KG1 (cell line): ENCODE measurements at regions not wholly inside any gene's neighbourhood (a gene's known extent, or its start where the extent isn't known, plus 50 kb on each side); places are given as distances from the start of the nearest gene placed in this dataset.
"Not testable (repeated sequence)": the region's sequence is repeated elsewhere in the genome, so short reads cannot be mapped to it uniquely, and the experiment has no call there.

Experiments
- DNase-seq: peaks from one replicate; lab custom pipeline; 2025; lab: John Stamatoyannopoulos, UW

DNA sequence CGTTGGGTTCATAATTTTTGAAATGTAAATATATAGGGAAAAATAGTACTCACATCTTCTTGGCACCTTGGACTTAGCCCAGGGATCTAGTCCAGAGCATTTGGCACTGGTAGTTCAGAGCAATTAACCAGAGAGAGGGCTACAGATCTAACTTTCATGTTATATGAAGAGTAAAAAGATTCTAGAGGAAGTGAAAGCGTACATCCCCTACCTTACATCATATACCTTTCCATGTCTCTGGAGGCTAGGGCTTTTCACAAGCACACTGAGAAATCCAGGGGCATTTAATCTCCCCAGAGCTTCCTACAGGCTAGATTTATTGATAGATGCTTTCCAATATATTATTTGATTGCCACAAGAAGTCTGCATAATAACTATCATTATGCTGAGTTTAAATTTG lies 687.5 kb upstream of the FBXO33 start:
- DNase-seq, result no peak

DNA sequence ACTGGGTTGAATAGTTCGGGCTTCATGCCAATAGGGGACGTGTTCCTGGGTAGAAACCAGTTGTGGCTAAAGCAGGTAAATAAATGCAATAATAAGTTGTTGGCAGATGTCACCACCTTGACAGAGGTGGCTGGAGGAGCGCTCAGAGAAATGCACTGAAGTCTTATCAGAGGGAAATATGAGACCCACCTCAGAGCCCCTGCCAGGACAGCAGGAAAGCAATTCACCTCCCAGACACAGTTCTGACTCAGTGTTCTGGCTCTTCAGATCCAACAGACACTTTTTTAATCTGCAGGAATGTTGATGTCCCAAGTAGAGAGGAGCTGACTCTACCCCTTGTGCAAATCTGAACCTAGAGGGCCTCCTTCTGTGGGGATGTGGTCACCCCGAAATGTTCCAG lies 687.1 kb upstream of the FBXO33 start:
- DNase-seq, result no peak

DNA sequence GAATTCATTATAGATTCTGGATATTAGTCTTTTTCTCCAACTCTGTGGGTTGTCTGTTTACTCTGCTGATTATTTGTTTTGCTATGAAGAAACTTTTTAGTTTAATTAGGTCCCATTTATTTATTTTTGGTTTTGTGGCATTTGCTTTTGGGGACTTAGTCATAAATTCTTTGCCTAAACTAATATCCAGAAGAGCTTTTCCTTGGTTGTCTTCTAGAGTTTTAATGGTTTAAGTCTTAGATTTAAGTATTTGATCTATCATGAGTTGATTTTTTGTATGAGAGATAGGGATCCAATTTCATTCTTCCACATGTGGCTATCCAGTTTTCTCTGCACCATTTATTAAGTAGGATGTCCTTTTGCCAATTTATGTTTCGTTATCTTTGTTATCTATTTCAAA lies 683.4 kb upstream of the FBXO33 start:
- no peak for DNase-seq

DNA sequence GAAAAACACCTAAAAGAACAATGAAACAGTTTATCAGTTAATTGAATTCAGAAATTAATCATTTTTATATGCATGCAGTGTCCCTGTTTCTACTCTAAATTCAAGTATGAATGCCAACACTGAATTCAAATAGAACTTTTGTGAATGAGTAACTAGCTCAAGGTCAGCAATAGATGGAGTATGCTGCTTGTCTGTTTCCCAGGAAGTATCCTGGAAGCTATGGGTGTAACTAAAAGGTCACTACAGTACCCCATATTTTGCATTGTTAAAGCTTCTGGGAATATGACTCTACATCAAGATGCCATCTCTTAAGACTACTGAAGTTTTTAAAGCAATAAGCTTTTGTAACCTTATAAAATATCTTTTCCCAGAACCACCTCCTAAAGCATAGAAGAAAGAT lies 681.4 kb upstream of the FBXO33 start:
- no peak for DNase-seq

DNA sequence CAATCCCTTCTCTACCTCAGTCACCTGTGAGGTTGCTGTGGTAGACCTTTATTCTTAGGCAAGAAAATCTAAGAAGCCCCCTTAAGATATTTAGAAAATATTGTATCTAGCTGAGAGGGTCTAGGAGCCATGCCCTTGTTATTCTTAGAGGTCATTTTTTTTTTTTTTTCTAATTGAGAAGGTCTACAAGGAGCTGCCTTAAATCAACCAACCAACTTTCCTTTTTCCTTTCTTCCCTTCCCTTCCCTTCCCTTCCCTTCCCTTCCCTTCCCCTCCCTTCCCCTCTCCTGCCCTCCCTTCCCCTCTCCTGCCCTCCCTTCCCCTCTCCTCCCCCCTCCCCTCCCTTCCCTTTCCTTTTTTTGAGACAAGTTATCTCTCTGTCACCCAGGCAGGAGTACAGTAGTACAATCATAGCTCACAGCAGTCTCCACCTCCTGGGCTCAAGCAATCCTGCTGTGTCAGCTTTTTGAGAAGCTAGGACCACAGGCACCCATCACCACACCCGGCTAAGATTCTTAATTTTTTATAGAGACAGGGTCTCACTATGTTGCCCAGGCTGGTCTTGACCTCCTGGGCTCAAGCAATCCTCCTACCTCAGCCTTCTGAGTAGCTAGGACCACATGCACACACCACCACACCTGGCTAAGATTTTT lies 668.4 kb upstream of the FBXO33 start:
- DNase-seq, result no peak

DNA sequence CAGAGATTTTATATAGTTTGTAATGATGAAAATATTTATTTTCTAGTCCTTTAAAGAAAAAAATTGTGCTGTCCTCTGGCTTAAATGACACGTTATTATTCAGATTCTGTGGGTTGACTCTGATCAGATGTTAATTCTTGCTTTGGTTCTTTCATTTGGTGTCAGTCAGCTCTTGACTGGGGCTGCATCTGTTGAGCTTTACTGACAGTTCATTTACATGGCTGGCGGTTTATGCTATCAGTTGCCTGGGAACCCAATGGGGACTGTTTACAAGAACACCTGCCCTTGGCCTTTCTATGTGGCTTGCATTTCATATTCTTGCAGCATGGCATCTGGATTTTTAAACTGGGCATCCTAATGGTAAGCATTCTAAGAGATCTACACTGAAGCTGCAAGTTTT lies 667.1 kb upstream of the FBXO33 start:
- no peak for DNase-seq

DNA sequence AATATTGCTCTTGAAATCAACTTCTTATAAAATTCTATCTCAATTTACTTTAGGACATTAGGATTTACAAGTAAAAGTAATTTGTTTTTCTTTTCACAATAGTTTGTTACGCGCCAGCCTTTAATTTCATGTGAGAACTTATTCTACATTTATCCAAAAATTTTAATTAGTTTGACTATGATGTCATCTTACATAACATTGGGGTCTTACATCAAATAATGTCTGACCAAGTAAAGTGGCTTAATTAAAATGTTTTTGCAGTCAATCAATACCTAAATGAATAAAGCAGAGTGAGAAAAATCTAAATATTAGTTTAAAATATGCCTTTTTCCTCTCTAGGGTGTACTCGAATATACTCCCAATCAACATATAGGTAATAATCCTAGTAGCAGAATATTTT lies 666.2 kb upstream of the FBXO33 start:
- DNase-seq, result no peak

DNA sequence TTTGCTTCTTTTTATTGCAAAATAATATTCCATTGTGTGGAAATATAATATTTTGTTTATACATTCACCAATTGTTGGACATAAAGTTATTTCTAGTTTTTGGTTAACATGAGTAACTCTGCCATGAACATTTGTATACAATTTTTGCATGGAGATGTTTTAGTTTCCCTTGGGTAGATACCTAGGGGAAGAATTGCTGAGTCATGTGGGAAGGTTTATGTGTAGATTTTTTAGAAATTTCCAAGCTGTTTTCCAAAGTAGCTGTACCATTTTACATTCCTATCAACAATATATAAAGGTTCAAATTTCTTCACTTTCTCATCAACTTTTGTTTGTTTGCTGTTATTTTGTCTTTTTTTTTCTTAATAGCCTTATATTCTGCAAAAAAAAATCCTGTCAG lies 664.7 kb upstream of the FBXO33 start:
- DNase-seq, result no peak

DNA sequence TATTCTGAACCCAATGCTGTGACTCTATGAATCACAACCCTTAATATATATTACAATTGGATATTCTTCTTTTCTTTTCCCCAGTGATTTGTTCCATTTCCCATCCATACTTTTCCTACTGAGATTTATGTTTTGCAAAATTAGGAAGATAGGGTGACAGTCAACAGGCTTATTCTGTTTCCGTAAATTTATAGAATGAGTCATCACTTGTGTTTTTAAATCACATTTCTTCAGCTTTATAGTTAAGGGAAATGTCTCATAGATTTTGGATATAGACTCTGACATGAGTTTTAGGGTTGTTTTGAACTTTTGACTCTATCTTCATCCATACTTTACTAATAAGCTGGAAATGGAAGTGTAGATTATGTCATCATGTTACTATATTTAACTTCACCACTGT lies 661.6 kb upstream of the FBXO33 start:
- DNase-seq, result no peak

DNA sequence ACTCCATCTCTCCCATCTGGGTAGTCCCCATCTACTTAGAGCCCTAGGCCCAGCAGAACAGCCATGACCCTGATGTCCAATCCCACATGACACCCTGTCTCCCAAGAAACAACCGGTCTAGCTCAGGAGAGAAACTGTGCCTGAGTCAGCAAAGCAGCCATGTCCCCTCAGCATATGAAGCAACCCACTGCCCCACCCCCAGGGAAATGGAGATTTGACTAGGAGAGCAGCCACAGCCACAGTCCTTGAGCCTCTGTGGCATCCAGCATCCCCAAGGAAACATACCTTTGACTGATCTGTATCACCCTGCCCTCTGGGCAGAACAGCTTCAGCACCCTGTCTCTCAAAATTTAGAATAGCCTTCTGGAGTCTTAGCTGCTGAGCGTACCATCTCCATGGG lies 641.9 kb upstream of the FBXO33 start:
- DNase-seq, result no peak

DNA sequence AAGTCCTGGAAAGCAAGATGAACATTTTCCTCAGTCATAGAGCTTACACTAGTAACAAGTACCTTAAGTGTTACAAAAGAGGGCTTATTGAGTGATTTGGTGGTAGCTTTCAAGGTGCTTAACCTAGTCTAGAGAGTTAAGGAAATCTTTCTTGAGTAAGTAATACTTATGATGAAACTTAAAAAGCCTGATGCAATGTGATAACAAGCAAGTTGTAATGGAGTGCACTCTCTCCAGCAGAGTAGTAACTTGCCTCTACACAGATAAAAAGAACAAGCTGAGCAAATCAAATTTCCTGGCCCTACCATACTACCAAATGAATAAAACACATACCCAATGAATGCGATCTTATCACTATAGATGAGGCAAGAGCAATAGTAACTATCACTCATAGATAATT lies 639.9 kb upstream of the FBXO33 start:
- DNase-seq, result no peak

DNA sequence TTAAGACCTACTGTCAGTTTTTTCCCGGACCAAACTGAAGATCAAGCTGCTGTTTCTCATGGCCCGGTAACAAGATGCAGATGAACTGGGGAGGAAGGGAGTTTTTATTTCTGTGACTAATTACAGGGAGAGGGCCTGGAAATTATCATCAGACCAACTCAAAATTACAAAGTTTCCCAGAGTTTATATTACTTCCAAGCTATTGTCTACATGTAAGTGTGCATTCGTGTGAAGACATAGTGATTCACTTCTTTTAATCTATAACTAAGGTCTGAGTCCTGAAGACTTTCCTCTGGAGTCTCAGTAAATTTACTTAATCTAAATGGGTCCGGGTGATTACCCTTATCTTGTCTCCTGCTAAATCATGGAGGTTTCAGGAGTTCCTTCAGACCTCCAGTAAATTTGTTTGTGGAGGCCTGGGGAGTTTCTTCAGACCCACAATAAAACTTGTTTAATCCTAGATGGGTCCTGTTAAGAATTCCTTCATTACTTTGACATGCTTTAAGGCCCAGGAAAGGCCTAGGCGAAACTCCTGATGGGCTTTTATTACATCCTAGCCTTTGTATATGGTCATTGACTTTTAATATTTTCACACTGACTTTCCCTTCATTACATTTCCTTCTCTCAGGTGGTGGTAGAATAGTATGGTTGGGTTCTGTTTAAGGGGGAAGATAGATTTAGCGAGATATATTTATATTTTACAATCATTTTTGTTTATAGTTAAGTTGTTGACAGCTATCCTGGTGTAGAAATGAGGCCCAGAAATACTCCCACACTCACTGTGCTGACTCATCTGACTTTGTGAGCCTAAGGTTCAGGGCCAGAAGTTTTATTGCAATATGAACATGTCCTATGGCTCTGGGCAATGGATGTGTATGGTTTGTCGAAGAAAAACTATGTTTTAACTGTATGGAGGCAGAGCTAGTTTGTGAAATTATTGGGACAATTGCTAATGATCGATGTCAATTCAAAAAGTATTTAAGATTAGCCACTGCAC lies 627.0 kb upstream of the FBXO33 start:
- no peak for DNase-seq

DNA sequence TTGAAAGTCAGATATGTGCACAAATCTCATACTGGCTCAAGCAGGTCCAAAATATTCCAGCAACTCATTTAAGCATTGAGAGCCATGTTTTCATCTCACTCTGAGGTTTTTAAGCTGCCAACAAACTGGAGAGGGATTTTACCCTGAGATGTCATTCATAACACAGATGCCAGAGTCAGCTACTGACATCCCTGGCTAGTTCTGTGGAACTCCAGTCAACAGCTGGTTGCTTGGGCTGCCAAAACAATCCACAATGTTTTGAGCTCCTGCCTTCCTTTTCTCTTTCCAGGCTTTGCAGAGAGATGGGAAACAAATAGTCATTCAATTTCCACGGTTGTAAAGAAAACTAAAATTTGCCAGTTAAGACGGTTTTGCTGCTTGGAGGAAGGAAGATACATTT lies 621.2 kb upstream of the FBXO33 start:
- DNase-seq, result no peak

DNA sequence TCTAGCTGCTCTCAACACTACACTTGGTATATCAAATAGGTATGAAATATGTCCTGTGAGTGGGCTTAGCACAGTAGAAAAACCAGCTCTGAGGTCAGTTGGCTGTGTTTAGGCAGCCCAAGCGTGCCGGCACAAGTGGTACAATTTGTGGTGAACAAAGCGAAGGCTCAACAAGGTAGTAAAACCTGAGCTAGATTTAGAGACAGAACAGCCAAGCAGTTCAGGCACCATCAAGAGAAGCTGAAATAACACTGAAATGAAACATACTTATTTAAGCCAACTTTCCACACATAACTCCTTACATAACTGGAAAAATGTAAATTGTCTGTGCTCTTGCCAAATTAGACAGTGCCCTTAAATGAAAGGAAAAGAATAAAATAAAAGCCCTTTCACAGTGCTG lies 596.8 kb upstream of the FBXO33 start:
- no peak for DNase-seq

DNA sequence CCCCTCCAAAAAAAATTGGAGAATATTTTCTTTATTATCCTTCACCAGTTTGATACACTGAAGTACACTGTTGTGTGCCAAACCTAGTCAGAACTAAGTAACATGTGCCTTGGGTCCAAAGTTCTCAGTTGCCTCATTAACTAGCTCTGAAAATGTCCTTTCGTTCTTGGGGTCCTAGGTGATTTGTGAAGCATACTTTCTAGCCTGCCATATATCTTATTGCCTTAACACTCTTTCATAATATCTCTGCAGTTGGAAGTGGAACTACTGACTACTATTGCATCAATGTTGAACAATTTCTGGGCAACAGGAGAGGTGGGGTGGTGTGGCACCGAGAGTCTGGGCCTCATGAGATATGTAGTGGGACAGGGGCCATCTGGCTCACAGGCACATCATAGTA lies 592.9 kb upstream of the FBXO33 start:
- DNase-seq, result no peak

DNA sequence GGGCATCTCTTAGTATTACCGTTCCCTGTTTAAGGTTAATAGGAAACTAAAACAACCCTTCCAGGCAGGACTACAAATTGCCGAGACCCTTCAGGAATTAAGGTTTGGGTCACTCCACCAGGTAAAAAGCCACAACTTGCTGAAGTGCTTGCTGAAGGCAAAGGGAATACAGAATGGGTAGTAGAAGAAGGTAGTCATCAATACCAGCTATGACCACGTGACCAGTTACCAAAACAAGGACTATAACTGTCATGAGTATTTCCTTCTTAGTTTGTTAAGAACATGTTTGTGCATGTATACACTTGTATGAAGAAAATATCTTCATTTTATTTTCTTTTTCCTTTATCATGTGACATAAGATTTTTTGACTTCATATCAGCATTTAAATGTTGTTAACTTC lies 578.7 kb upstream of the FBXO33 start:
- no peak for DNase-seq

DNA sequence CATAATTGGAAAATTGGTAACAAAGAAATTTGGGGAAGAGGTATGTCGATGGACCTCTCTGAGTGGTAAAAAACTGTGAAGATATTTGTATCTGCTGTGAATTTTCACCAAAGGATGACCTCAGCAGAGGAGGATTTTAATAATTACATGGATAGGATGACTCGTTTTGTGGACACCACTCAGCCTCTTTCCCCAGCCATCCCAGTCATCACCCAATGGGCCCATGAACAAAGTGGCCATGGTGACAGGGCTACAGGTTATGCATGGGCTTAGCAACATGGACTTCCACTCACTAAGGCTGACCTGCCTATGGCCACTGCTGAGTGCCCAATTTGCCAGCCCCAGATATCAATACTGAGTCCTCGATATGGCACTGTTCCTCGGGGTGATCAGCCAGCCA lies 577.5 kb upstream of the FBXO33 start:
- no peak for DNase-seq

DNA sequence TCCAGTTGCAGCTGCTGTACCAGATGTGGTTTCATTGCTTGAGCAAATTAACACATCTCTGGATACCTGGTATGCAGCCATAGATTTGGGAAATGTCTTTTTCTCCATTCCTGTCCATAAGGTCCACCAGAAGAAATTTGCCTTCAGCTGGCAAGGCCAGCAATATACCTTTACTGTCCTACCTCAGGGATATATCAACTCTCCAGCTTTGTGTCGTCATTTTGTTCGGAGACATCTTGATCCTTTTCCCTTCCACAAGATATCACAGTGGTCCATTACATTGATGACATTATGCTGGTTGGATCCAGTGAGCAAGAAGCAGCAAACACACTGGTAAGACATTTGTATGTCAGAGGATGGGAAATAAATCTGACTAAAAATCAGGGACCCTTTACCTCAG lies 576.1 kb upstream of the FBXO33 start:
- DNase-seq, result not testable (repeated sequence)

DNA sequence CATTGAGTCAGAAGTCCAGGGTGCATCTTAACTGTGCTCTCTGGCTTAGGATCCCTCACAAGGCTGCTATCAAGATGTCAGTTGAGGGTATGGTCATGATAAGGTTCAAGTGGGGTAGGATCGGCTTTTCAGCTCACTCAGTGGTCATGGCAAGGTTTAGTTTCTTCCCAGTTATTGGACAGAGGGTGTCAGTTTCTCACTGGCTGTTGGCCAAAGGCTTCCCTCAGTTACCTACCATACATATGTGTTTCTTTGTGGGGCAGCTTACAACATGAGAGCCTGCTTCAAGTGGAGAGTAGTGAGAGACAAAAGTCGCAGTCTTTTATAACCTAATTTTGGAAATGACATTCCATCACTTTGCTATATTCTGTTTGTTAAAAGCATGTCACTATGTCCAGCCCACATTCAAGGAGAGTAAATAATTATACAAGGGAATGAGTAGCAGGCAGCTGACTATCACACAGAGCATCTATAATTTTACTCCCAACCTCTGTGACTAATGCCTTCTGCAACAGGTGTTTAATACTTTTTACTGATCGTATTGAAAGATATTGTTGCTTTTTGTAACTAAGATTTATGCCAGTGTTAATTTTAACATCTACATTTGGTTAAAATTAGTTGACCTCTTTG lies 572.8 kb upstream of the FBXO33 start:
- no peak for DNase-seq

DNA sequence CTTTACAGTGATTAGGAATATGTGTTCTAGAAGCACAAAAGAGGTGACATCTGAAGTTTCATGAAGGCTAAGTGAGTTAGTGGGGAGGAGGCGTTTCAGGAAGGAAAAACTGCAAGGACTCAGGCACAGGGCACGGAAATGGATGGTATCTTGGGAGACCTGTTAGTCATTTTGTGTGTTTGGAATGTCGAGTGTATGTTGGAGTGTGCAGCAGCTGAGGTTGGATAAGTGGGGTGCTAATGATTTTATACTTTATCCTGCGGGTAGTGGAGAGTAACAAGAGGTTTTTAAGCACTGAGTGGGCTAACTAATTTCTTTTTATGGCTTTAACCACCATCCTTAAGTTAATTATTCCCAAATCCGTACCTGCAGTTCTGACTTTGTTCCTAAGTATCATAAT lies 571.5 kb upstream of the FBXO33 start:
- DNase-seq, result no peak

DNA sequence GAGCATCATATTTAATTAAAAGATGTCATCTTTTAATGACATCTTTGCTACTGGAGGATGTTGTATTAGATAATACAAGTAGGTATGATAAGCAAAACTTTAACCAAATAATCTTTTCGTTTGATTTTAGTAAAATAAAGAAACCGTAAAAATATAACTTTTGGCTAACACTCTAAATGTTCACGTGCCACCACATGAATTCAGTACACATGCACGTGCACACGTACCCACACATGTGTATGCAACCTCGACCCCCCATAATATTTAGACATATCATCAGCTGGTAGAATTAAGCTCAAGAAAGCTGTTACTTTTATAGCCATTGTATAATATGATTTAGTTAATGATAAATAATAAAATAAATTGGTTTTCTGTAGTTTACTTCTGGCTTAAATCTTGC lies 566.6 kb upstream of the FBXO33 start:
- DNase-seq, result no peak

DNA sequence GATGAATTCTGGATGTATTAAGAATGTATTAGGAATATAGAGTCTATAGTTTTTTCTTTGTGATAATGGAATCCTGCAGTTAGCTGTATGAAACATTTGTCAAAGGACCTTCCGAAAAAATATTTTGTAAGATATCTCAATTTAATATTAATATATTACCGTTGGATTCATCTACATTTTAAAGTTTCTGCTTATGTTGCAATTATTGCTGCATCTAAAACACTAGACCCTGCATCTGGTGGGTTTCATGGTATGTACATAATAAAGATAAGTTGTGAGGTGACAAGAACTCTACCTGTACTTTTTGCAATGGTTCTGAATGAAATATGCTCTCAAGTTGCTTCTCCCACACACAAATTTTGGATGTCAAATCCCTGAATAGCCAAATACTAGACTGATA lies 565.9 kb upstream of the FBXO33 start:
- no peak for DNase-seq

DNA sequence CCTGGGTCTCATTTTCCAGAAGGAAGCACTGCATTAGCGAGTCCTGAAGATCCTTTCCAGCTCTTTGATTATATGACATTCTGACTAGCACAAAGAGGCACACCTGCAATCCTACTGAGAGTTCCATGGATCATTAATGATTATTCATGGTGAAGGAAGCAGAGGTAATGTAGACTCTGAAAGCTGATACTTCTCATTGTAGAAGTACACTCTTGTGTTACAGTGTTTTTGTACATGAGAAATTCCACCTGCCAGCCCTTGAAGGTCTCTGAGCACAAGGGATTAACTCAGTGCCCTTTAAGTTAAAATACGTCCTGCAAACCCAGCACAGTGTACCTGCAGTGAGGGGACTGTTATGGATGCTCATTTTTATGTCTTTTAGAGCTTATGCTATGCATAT lies 558.8 kb upstream of the FBXO33 start:
- DNase-seq, result no peak
